HEK293 (cell line): ENCODE measurements at regions not wholly inside any gene's neighbourhood (a gene's known extent, or its start where the extent isn't known, plus 50 kb on each side); places are given as distances from the start of the nearest gene placed in this dataset.

Experiments used
- BCL6B ChIP-seq: fragments of 450-650 bp; formaldehyde crosslinking; IDR thresholded peaks from 2 replicates; pipeline ENCODE4 v1.5.1; 2017; ENCODE audit warnings: missing biosample characterization, missing genetic modification characterization
- CTCF ChIP-seq: fragments of 450-650 bp; formaldehyde crosslinking; IDR thresholded peaks from 2 replicates; pipeline ENCODE4 v1.5.1; 2016; ENCODE audit warnings: missing biosample characterization, missing genetic modification characterization
- ELK4 ChIP-seq: IDR thresholded peaks from 2 replicates; pipeline ENCODE4 v1.6.1; 2011; ENCODE audit warnings: mild to moderate bottlenecking, low read depth, low read length, borderline replicate concordance
- REPIN1 ChIP-seq: fragments of 450-650 bp; formaldehyde crosslinking; IDR thresholded peaks from 2 replicates; pipeline ENCODE4 v1.5.1; 2017; ENCODE audit warnings: missing biosample characterization, missing genetic modification characterization, low read depth
- TCF7L2 ChIP-seq: IDR thresholded peaks from 2 replicates; pipeline ENCODE4 v1.6.1; 2011; ENCODE audit warnings: low read depth, mild to moderate bottlenecking, inconsistent platforms, low read length, moderate library complexity, borderline replicate concordance
- ZNF423 ChIP-seq: fragments of 450-650 bp; formaldehyde crosslinking; IDR thresholded peaks from 2 replicates; pipeline ENCODE4 v1.5.1; 2016; ENCODE audit warnings: missing biosample characterization, missing genetic modification characterization
- ZNF585B ChIP-seq: fragments of 450-650 bp; formaldehyde crosslinking; IDR thresholded peaks from 2 replicates; pipeline ENCODE4 v1.5.1; 2016; ENCODE audit warnings: missing biosample characterization, missing genetic modification characterization
- ZNF777 ChIP-seq: fragments of 450-650 bp; formaldehyde crosslinking; IDR thresholded peaks from 2 replicates; pipeline ENCODE4 v1.5.1; 2017; ENCODE audit warnings: missing biosample characterization, missing genetic modification characterization, borderline replicate concordance
- ZSCAN4 ChIP-seq: fragments of 450-650 bp; formaldehyde crosslinking; IDR thresholded peaks from 2 replicates; pipeline ENCODE4 v1.5.1; 2017; ENCODE audit warnings: missing biosample characterization, missing genetic modification characterization

GRCh38 chr3:148535001-148535400 is 162.7 kb upstream of the AGTR1 start:
- no peak for TF ChIP-seq TCF7L2
- TF ChIP-seq ZSCAN4 (tag by site-specific recombination): no peak
- no peak for TF ChIP-seq ZNF423
- no peak for TF ChIP-seq CTCF (tag by site-specific recombination)
- TF ChIP-seq BCL6B (tag by site-specific recombination): no peak
- no peak for TF ChIP-seq ZNF585B (tag by site-specific recombination)
- TF ChIP-seq REPIN1: no peak
- no peak for TF ChIP-seq ZNF777 (tag by site-specific recombination)
- no peak for TF ChIP-seq ELK4
